ENCODE measurements at regions not wholly inside any gene's neighbourhood (a gene's known extent, or its start where the extent isn't known, plus 50 kb on each side); places are given as distances from the start of the nearest gene placed in this dataset.
A peak's percentile ranks its signal among the peaks of the same experiment; 100 is the strongest.

DNA sequence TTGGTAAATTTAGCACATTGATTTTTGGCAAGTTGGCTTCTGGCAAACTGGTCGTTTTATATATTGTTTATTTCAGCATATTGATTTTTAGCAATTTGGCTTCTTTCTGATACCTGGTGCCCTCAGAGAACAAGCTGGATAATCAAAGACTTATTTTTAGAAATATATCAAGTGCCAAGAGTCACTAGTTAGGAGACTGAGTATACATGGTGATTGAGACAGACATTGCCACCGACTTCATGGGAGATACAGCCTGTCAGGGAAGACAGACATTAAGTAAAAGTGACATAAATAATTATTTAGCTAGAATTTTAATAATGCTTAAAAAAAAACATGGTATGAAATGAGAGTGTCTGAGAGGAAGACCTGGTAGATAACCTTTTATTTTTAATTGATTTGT lies 242.3 kb upstream of the MTNR1B start:
- H3K36me3 Mint-ChIP-seq (ENCODE audit: insufficient read depth, unreplicated experiment): no peaks in the 10 kb centered on the region
- intact Hi-C loops (cut with micrococcal nuclease): no loop called here
- DNase-seq (ENCODE audit: unreplicated experiment): no peak
- TF ChIP-seq CTCF (IDR thresholded peaks at IDR 0.05; ENCODE audit: unreplicated experiment): no peak
- CTCF ChIA-PET: interaction anchor here (1.6 to 1.9 kb wide), 2 partner anchors 10 to 20 kb away, joined by 4 to 8 read pairs; no protein-coding TSS in a partner anchor
- H3K4me1 Mint-ChIP-seq (ENCODE audit: insufficient read depth, unreplicated experiment): no peaks in the 10 kb centered on the region
- H3K4me3 Mint-ChIP-seq (ENCODE audit: unreplicated experiment): no peak overlapping the region
- H3K9me3 Mint-ChIP-seq (ENCODE audit: unreplicated experiment): no peaks in the 10 kb centered on the region
- BruUV-seq (replicated peaks): no TSS peak
- POLR2A ChIA-PET: no interaction called here
- peaks cover 10% of the 10 kb centered on the region for H3K27me3 Mint-ChIP-seq (ENCODE audit: insufficient read depth, unreplicated experiment)
- no peak overlapping the region for H3K27ac Mint-ChIP-seq (ENCODE audit: low read depth, unreplicated experiment)

DNA sequence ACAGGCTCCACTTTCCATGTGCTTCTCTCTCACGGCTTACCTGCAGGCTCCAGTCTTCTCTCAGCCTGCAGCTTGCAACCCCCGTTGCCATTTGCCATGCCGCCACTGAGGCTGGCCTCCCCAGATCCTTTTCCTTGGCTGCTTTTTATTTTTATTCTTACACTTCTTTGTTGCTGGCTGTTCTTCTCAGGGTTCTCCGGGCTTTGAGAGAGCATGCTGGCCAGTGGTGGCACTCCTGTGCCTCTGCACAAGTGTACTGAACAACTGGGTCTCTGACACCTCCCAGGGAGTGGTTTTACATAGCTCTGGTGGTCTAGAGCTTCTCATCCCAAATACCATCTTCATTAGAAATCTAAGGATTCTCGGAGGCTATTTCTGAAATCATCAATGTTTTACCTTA lies 241.7 kb upstream of the MTNR1B start:
- ChIA-PET CTCF (interaction anchor here (1.6 to 1.9 kb wide), 2 partner anchors 10 to 21 kb away, joined by 4 to 8 read pairs; no protein-coding TSS in a partner anchor), POLR2A (no interaction called here)
- BruUV-seq (replicated peaks): no TSS peak
- intact Hi-C loops (cut with micrococcal nuclease): no loop called here
- H3K4me1 Mint-ChIP-seq (ENCODE audit: insufficient read depth, unreplicated experiment): no peaks in the 10 kb centered on the region
- no peak overlapping the region for H3K27ac Mint-ChIP-seq (ENCODE audit: low read depth, unreplicated experiment)
- TF ChIP-seq CTCF (IDR thresholded peaks at IDR 0.05; ENCODE audit: unreplicated experiment): no peak
- no peaks in the 10 kb centered on the region for H3K36me3 Mint-ChIP-seq (ENCODE audit: insufficient read depth, unreplicated experiment)
- no peak for DNase-seq (ENCODE audit: unreplicated experiment)
- H3K9me3 Mint-ChIP-seq (ENCODE audit: unreplicated experiment): no peaks in the 10 kb centered on the region
- peaks cover 13% of the 10 kb centered on the region for H3K27me3 Mint-ChIP-seq (ENCODE audit: insufficient read depth, unreplicated experiment)
- no peak overlapping the region for H3K4me3 Mint-ChIP-seq (ENCODE audit: unreplicated experiment)

DNA sequence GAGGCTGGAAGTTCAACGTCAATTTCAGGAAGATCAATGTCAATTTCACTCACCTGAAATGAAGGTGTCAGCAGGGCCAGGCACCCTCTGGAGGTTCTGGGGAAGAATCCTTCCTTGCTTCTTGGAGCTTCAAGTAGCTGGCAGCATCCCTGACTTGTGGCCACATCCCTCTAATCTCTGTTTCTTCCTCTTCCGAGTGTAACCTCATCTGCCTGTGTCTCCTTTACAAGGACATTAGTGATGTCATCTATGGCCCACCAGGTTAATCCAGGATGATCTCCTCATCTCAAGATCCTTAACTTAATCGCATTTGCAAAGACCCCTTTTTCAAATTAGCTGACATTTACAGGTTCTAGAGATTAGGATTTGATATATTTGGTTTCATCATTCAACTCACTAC lies 240.8 kb upstream of the MTNR1B start:
- BruUV-seq (replicated peaks): no TSS peak

GRCh38 chr11:92735039-92735438 lies 234.4 kb upstream of the MTNR1B start:
- Mint-ChIP-seq H3K4me3 (ENCODE audit: unreplicated experiment) (no peak overlapping the region), H3K27ac (ENCODE audit: low read depth, unreplicated experiment) (no peak overlapping the region), H3K36me3 (ENCODE audit: insufficient read depth, unreplicated experiment) (no peaks in the 10 kb centered on the region), H3K4me1 (ENCODE audit: insufficient read depth, unreplicated experiment) (peaks cover 12% of the 10 kb centered on the region), H3K27me3 (ENCODE audit: insufficient read depth, unreplicated experiment) (peaks cover 19% of the 10 kb centered on the region), H3K9me3 (ENCODE audit: unreplicated experiment) (no peaks in the 10 kb centered on the region)
- CTCF ChIA-PET: interaction anchor here (0.6 to 1.4 kb wide), 8 partner anchors 10 to 519 kb away, joined by 3 to 7 read pairs (median 4); no protein-coding TSS in a partner anchor
- POLR2A ChIA-PET: interaction anchor here (1.4 kb wide), 1 partner anchor 28 kb away, joined by 3 read pairs; no protein-coding TSS in a partner anchor
- intact Hi-C loops (cut with micrococcal nuclease): loop anchor here (5.0 to 10.0 kb wide), 2 partner anchors 80 to 152 kb away; no protein-coding TSS in a partner anchor
- BruUV-seq (replicated peaks): no TSS peak
- TF ChIP-seq CTCF (IDR thresholded peaks at IDR 0.05; ENCODE audit: unreplicated experiment): peak; percentile 46
- peak; percentile 30 for DNase-seq (ENCODE audit: unreplicated experiment)

More for the DNA sequence above, 240.8 kb upstream of the MTNR1B start:
- CTCF ChIA-PET: no interaction called here
- H3K27ac Mint-ChIP-seq (ENCODE audit: low read depth, unreplicated experiment): no peak overlapping the region
- no peaks in the 10 kb centered on the region for H3K4me1 Mint-ChIP-seq (ENCODE audit: insufficient read depth, unreplicated experiment)
- no peaks in the 10 kb centered on the region for H3K9me3 Mint-ChIP-seq (ENCODE audit: unreplicated experiment)
- no peak for TF ChIP-seq CTCF (IDR thresholded peaks at IDR 0.05; ENCODE audit: unreplicated experiment)
- POLR2A ChIA-PET: no interaction called here
- H3K27me3 Mint-ChIP-seq (ENCODE audit: insufficient read depth, unreplicated experiment): peaks cover 22% of the 10 kb centered on the region
- no peak overlapping the region for H3K4me3 Mint-ChIP-seq (ENCODE audit: unreplicated experiment)
- no peak for DNase-seq (ENCODE audit: unreplicated experiment)
- H3K36me3 Mint-ChIP-seq (ENCODE audit: insufficient read depth, unreplicated experiment): no peaks in the 10 kb centered on the region
- intact Hi-C loops (cut with micrococcal nuclease): no loop called here
